Neural progenitor cell (in vitro differentiated cells): ENCODE measurements at regions not wholly inside any gene's neighbourhood (a gene's known extent, or its start where the extent isn't known, plus 50 kb on each side); places are given as distances from the start of the nearest gene placed in this dataset.

ENCODE experiments used
- CTCF ChIP-seq: fragments of 200-600 bp; sonication (generic); IDR thresholded peaks from 2 replicates; pipeline ENCODE4 v1.5.1; 2017; ENCODE audit warnings: antibody characterized with exemption, mild to moderate bottlenecking
- EZH2 ChIP-seq: fragments of 200-600 bp; sonication (generic); IDR thresholded peaks from 2 replicates; pipeline ENCODE4 v1.6.1; 2017; ENCODE audit warnings: antibody characterized with exemption, mild to moderate bottlenecking, moderate library complexity

- TF ChIP-seq CTCF = no peak
- TF ChIP-seq EZH2 = no peak
These were observed 536.5 kb upstream of the MARCKS start for GRCh38 chr6:113320653-113321052.
